ENCODE measurements at regions not wholly inside any gene's neighbourhood (a gene's known extent, or its start where the extent isn't known, plus 50 kb on each side); places are given as distances from the start of the nearest gene placed in this dataset.

GRCh38 chr5:159804121-159804520, 112.2 kb upstream of the ADRA1B start:
- no peak for TF ChIP-seq CTCF (IDR thresholded peaks at IDR 0.05; ENCODE audit: poor library complexity)
- no peak for TF ChIP-seq EZH2 (IDR thresholded peaks at IDR 0.05; ENCODE audit: borderline replicate concordance)

All from hepatocyte (in vitro differentiated cells).